HEK293 (cell line): ENCODE measurements at regions not wholly inside any gene's neighbourhood (a gene's known extent, or its start where the extent isn't known, plus 50 kb on each side); places are given as distances from the start of the nearest gene placed in this dataset.

Experiments used
- CTCF ChIA-PET: fragments of 350-600 bp; formaldehyde crosslinking; extraction: SDS; loops from one replicate; lab custom pipeline; 2021; ENCODE audit warnings: antibody characterized with exemption; lab: Yijun Ruan, JAX
- POLR2A ChIA-PET: fragments of 300-600 bp; formaldehyde crosslinking; extraction: SDS; loops from one replicate; lab custom pipeline; 2020; ENCODE audit warnings: antibody characterized with exemption, inconsistent platforms; lab: Yijun Ruan, JAX
- H3K27ac ChIP-seq: fragments of 200-500 bp; sonication (Bioruptor generic); 2 replicates; pipeline ENCODE4 v1.5.1; 2014; ENCODE audit warnings: low read depth, low read length, control low read depth, inconsistent platforms; ENCODE audit errors: extremely low read depth
- H3K36me3 ChIP-seq, 2 experiments: fragments of 200-500 bp in 1 of 2; sonication (Bioruptor generic) in 1 of 2; 1 replicate in 1 of 2; 2 replicates in 1 of 2; pipeline ENCODE4 v1.5.1; 2014 to 2017; ENCODE audit warnings: inconsistent platforms in 2 of 2, low read length in 2 of 2; ENCODE audit not compliant: control insufficient read depth in 2 of 2, insufficient read depth in 1 of 2
- H3K4me1 ChIP-seq: fragments of 200-500 bp; sonication (Bioruptor generic); 2 replicates; pipeline ENCODE4 v1.5.1; 2014; ENCODE audit warnings: mild to moderate bottlenecking, low read length, inconsistent platforms; ENCODE audit not compliant: control insufficient read depth, insufficient read depth
- H3K4me3 ChIP-seq: 2 replicates; pipeline ENCODE4 v1.5.1; 2011; ENCODE audit warnings: low read depth, mild to moderate bottlenecking, control low read depth, low read length, moderate library complexity
- H3K9me3 ChIP-seq: fragments of 200-500 bp; sonication (Bioruptor generic); 2 replicates; pipeline ENCODE4 v1.5.1; 2014; ENCODE audit warnings: low read depth, low read length, inconsistent platforms; ENCODE audit not compliant: control insufficient read depth, insufficient read depth
- GLIS2 ChIP-seq: fragments of 450-650 bp; formaldehyde crosslinking; IDR thresholded peaks from 2 replicates; pipeline ENCODE4 v1.5.1; 2016; ENCODE audit warnings: missing biosample characterization, missing genetic modification characterization
- KLF9 ChIP-seq: fragments of 450-650 bp; formaldehyde crosslinking; IDR thresholded peaks from 2 replicates; pipeline ENCODE4 v1.5.1; 2016; ENCODE audit warnings: missing biosample characterization, missing genetic modification characterization, low read depth
- RBAK ChIP-seq: fragments of 450-650 bp; formaldehyde crosslinking; IDR thresholded peaks from 2 replicates; pipeline ENCODE4 v1.5.1; 2016; ENCODE audit warnings: missing biosample characterization, missing genetic modification characterization
- SETDB1 ChIP-seq: IDR thresholded peaks from one replicate; pipeline ENCODE4 v1.6.1; 2017; ENCODE audit warnings: mild to moderate bottlenecking, low read length, moderate library complexity, mixed read lengths; ENCODE audit not compliant: insufficient read length
- ZBTB21 ChIP-seq: fragments of 450-650 bp; formaldehyde crosslinking; IDR thresholded peaks from 2 replicates; pipeline ENCODE4 v1.5.1; 2017; ENCODE audit warnings: missing biosample characterization, missing genetic modification characterization
- ZBTB49 ChIP-seq: fragments of 450-650 bp; formaldehyde crosslinking; IDR thresholded peaks from 2 replicates; pipeline ENCODE4 v1.5.1; 2016; ENCODE audit warnings: missing biosample characterization, missing genetic modification characterization, low read depth
- ZNF335 ChIP-seq: fragments of 450-650 bp; formaldehyde crosslinking; conservative IDR thresholded peaks from 2 replicates; pipeline ENCODE4 v1.5.1; 2016; ENCODE audit warnings: missing biosample characterization, missing genetic modification characterization
- ZNF449 ChIP-seq: fragments of 450-650 bp; formaldehyde crosslinking; IDR thresholded peaks from 2 replicates; pipeline ENCODE4 v1.5.1; 2017; ENCODE audit warnings: missing biosample characterization, mild to moderate bottlenecking, missing genetic modification characterization, moderate library complexity
- ZNF518A ChIP-seq: fragments of 450-650 bp; formaldehyde crosslinking; conservative IDR thresholded peaks from 2 replicates; pipeline ENCODE4 v1.5.1; 2016; ENCODE audit warnings: low read depth, missing biosample characterization, missing genetic modification characterization
- ZNF544 ChIP-seq: fragments of 450-650 bp; formaldehyde crosslinking; IDR thresholded peaks from 2 replicates; pipeline ENCODE4 v1.5.0; 2017; ENCODE audit warnings: missing biosample characterization, missing genetic modification characterization
- ZNF660 ChIP-seq: fragments of 450-650 bp; IDR thresholded peaks from 2 replicates; pipeline ENCODE4 v1.5.1; 2018; ENCODE audit warnings: missing biosample characterization, mild to moderate bottlenecking, missing genetic modification characterization
- ZNF664 ChIP-seq: fragments of 450-650 bp; formaldehyde crosslinking; IDR thresholded peaks from 2 replicates; pipeline ENCODE4 v1.5.1; 2016; ENCODE audit warnings: missing biosample characterization, missing genetic modification characterization
- ZNF843 ChIP-seq: fragments of 450-650 bp; formaldehyde crosslinking; IDR thresholded peaks from 2 replicates; pipeline ENCODE4 v1.5.1; 2016; ENCODE audit warnings: missing biosample characterization, missing genetic modification characterization
- TF ChIP-seq, protein P1 (sequence below): fragments of 450-650 bp; formaldehyde crosslinking; IDR thresholded peaks from 2 replicates; pipeline ENCODE4 v1.5.1; 2016; ENCODE audit warnings: missing biosample characterization, missing genetic modification characterization
- TF ChIP-seq, protein P2 (sequence below): fragments of 450-650 bp; formaldehyde crosslinking; IDR thresholded peaks from 2 replicates; pipeline ENCODE4 v1.5.1; 2017; ENCODE audit warnings: missing biosample characterization, missing genetic modification characterization
- TF ChIP-seq, protein P3 (sequence below): fragments of 450-650 bp; formaldehyde crosslinking; IDR thresholded peaks from 2 replicates; pipeline ENCODE4 v1.5.1; 2016; ENCODE audit warnings: missing biosample characterization, missing genetic modification characterization
- TF ChIP-seq, protein P4 (sequence below): fragments of 450-650 bp; formaldehyde crosslinking; IDR thresholded peaks from 2 replicates; pipeline ENCODE4 v1.5.1; 2017; ENCODE audit warnings: missing biosample characterization, missing genetic modification characterization
- TF ChIP-seq, protein P5 (sequence below): fragments of 450-650 bp; formaldehyde crosslinking; IDR thresholded peaks from 2 replicates; pipeline ENCODE4 v1.5.1; 2016; ENCODE audit warnings: missing biosample characterization, missing genetic modification characterization
- TF ChIP-seq, protein P6 (sequence below): fragments of 450-650 bp; formaldehyde crosslinking; IDR thresholded peaks from 2 replicates; pipeline ENCODE4 v1.5.1; 2017; ENCODE audit warnings: missing biosample characterization, missing genetic modification characterization

- CTCF ChIA-PET, result no interaction called here
- Histone ChIP-seq H3K36me3 (no peaks in the 10 kb centered on the region), H3K4me1 (no peaks in the 10 kb centered on the region), H3K4me3 (no peak overlapping the region)
- POLR2A ChIA-PET, result no interaction called here
- TF ChIP-seq ZNF449 (no peak), GLIS2 (tag by site-specific recombination) (no peak), KLF9 (tag by site-specific recombination) (no peak), ZNF518A (tag by site-specific recombination) (no peak), SETDB1 (no peak), ZBTB21 (no peak), ZNF335 (tag by site-specific recombination) (no peak), ZNF843 (tag by site-specific recombination) (no peak), ZNF544 (tag by site-specific recombination) (no peak), ZBTB49 (tag by site-specific recombination) (no peak), RBAK (tag by site-specific recombination) (no peak), ZNF664 (tag by site-specific recombination) (no peak), ZNF660 (no peak)
- TF ChIP-seq, protein P1, sequence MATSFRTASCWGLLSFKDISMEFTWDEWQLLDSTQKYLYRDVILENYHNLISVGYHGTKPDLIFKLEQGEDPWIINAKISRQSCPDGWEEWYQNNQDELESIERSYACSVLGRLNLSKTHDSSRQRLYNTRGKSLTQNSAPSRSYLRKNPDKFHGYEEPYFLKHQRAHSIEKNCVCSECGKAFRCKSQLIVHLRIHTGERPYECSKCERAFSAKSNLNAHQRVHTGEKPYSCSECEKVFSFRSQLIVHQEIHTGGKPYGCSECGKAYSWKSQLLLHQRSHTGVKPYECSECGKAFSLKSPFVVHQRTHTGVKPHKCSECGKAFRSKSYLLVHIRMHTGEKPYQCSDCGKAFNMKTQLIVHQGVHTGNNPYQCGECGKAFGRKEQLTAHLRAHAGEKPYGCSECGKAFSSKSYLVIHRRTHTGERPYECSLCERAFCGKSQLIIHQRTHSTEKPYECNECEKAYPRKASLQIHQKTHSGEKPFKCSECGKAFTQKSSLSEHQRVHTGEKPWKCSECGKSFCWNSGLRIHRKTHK, result no peak
- TF ChIP-seq, protein P2, sequence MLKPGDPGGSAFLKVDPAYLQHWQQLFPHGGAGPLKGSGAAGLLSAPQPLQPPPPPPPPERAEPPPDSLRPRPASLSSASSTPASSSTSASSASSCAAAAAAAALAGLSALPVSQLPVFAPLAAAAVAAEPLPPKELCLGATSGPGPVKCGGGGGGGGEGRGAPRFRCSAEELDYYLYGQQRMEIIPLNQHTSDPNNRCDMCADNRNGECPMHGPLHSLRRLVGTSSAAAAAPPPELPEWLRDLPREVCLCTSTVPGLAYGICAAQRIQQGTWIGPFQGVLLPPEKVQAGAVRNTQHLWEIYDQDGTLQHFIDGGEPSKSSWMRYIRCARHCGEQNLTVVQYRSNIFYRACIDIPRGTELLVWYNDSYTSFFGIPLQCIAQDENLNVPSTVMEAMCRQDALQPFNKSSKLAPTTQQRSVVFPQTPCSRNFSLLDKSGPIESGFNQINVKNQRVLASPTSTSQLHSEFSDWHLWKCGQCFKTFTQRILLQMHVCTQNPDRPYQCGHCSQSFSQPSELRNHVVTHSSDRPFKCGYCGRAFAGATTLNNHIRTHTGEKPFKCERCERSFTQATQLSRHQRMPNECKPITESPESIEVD, result no peak
- TF ChIP-seq, protein P3, sequence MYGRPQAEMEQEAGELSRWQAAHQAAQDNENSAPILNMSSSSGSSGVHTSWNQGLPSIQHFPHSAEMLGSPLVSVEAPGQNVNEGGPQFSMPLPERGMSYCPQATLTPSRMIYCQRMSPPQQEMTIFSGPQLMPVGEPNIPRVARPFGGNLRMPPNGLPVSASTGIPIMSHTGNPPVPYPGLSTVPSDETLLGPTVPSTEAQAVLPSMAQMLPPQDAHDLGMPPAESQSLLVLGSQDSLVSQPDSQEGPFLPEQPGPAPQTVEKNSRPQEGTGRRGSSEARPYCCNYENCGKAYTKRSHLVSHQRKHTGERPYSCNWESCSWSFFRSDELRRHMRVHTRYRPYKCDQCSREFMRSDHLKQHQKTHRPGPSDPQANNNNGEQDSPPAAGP, result no peak
- TF ChIP-seq, protein P4, sequence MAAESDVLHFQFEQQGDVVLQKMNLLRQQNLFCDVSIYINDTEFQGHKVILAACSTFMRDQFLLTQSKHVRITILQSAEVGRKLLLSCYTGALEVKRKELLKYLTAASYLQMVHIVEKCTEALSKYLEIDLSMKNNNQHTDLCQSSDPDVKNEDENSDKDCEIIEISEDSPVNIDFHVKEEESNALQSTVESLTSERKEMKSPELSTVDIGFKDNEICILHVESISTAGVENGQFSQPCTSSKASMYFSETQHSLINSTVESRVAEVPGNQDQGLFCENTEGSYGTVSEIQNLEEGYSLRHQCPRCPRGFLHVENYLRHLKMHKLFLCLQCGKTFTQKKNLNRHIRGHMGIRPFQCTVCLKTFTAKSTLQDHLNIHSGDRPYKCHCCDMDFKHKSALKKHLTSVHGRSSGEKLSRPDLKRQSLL, result no peak
- TF ChIP-seq, protein P5, sequence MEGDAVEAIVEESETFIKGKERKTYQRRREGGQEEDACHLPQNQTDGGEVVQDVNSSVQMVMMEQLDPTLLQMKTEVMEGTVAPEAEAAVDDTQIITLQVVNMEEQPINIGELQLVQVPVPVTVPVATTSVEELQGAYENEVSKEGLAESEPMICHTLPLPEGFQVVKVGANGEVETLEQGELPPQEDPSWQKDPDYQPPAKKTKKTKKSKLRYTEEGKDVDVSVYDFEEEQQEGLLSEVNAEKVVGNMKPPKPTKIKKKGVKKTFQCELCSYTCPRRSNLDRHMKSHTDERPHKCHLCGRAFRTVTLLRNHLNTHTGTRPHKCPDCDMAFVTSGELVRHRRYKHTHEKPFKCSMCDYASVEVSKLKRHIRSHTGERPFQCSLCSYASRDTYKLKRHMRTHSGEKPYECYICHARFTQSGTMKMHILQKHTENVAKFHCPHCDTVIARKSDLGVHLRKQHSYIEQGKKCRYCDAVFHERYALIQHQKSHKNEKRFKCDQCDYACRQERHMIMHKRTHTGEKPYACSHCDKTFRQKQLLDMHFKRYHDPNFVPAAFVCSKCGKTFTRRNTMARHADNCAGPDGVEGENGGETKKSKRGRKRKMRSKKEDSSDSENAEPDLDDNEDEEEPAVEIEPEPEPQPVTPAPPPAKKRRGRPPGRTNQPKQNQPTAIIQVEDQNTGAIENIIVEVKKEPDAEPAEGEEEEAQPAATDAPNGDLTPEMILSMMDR, result no peak
- TF ChIP-seq, protein P6, sequence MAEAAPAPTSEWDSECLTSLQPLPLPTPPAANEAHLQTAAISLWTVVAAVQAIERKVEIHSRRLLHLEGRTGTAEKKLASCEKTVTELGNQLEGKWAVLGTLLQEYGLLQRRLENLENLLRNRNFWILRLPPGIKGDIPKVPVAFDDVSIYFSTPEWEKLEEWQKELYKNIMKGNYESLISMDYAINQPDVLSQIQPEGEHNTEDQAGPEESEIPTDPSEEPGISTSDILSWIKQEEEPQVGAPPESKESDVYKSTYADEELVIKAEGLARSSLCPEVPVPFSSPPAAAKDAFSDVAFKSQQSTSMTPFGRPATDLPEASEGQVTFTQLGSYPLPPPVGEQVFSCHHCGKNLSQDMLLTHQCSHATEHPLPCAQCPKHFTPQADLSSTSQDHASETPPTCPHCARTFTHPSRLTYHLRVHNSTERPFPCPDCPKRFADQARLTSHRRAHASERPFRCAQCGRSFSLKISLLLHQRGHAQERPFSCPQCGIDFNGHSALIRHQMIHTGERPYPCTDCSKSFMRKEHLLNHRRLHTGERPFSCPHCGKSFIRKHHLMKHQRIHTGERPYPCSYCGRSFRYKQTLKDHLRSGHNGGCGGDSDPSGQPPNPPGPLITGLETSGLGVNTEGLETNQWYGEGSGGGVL (tag by site-specific recombination), result no peak
- TF ChIP-seq, all 188 proteins: peak for 0
- no peak overlapping the region for H3K27ac ChIP-seq
- no peaks in the 10 kb centered on the region for H3K9me3 ChIP-seq
Measured at GRCh38 chr20:30285677-30286076, 971.8 kb upstream of the DEFB115 start.
